Uterus (tissue), 3 donors: ENCODE measurements at regions not wholly inside any gene's neighbourhood (a gene's known extent, or its start where the extent isn't known, plus 50 kb on each side); places are given as distances from the start of the nearest gene placed in this dataset.

Experiments used
- DNase-seq, 2 donors: peaks; one replicate each; pipeline ENCODE4 v3.0.0-alpha.2; 2019 to 2020
- H3K27ac ChIP-seq, 2 donors: fragments of 200-600 bp; sonication (generic); 1 replicate in 1 of 2; 2 replicates in 1 of 2; pipeline ENCODE4 v1.5.1; 2016 to 2018
- H3K27me3 ChIP-seq, 2 donors: fragments of 200-600 bp; sonication (generic); one replicate each; pipeline ENCODE4 v1.5.1; 2018 to 2019; ENCODE audit warnings: control low read depth in 1 of 2
- H3K36me3 ChIP-seq, 2 donors: fragments of 200-600 bp; sonication (generic); one replicate each; pipeline ENCODE4 v1.5.1; 2019; ENCODE audit warnings: control low read depth in 1 of 2
- H3K4me1 ChIP-seq, 2 donors: fragments of 200-600 bp; sonication (generic); one replicate each; pipeline ENCODE4 v1.5.1; 2018 to 2019; ENCODE audit warnings: control low read depth in 1 of 2
- H3K4me3 ChIP-seq, 2 donors: fragments of 200-600 bp; sonication (generic); 1 replicate in 1 of 2; 2 replicates in 1 of 2; pipeline ENCODE4 v1.5.1; 2018 to 2019; ENCODE audit warnings: mild to moderate bottlenecking in 1 of 2
- H3K9me3 ChIP-seq, 2 donors: fragments of 200-600 bp; sonication (generic); one replicate each; pipeline ENCODE4 v1.5.1; 2019; ENCODE audit warnings: control low read depth in 1 of 2
- CTCF ChIP-seq, 4 experiments: fragments of 200-600 bp in 2 of 4; fragments of 450-650 bp in 2 of 4; sonication (generic) in 2 of 4; IDR thresholded peaks; one replicate each; pipeline ENCODE4 v1.5.1; 2016 to 2019; ENCODE audit warnings: antibody characterized with exemption in 4 of 4, mild to moderate bottlenecking in 2 of 4, moderate library complexity in 1 of 4
- POLR2A ChIP-seq, 2 donors: fragments of 450-650 bp; IDR thresholded peaks; one replicate each; pipeline ENCODE4 v1.6.1; 2016; ENCODE audit warnings: antibody characterized with exemption in 2 of 2, mild to moderate bottlenecking in 1 of 2, moderate library complexity in 1 of 2
- intact Hi-C: fragments of 100-400 bp; cut with DNase I; formaldehyde crosslinking; loops from one replicate; pipeline ENCODE4 v1.15.1; 2023; ENCODE audit warnings: low total_unique reads
- donor health status: DM: yes; HTN: yes; CAD: no.

GRCh38 chr14:27715561-27715960, 1051.0 kb upstream of the FOXG1 start:
- Histone ChIP-seq H3K9me3 (no peaks in the 10 kb centered on the region), H3K36me3 (no peaks in the 10 kb centered on the region), H3K27ac (no peak overlapping the region), H3K27me3 (no peaks in the 10 kb centered on the region), H3K4me3 (no peak overlapping the region), H3K4me1 (no peaks in the 10 kb centered on the region)
- TF ChIP-seq CTCF (IDR thresholded peaks at IDR 0.05) (no peak), POLR2A (IDR thresholded peaks at IDR 0.05) (no peak)
- no peak for DNase-seq
- intact Hi-C loops, result no loop called here

- Histone ChIP-seq H3K27me3 (no peaks in the 10 kb centered on the region), H3K9me3 (no peaks in the 10 kb centered on the region), H3K36me3 (no peaks in the 10 kb centered on the region), H3K4me1 (no peaks in the 10 kb centered on the region), H3K4me3 (no peak overlapping the region), H3K27ac (no peak overlapping the region)
- TF ChIP-seq CTCF (IDR thresholded peaks at IDR 0.05) (no peak), POLR2A (IDR thresholded peaks at IDR 0.05) (no peak)
- intact Hi-C loops, result no loop called here
- no peak for DNase-seq
These were observed 1044.8 kb upstream of the FOXG1 start for GRCh38 chr14:27721760-27722159.

- no peaks in the 10 kb centered on the region for H3K4me1 ChIP-seq
- no peak overlapping the region for H3K27ac ChIP-seq
- no peaks in the 10 kb centered on the region for H3K9me3 ChIP-seq
- H3K27me3 ChIP-seq, result no peaks in the 10 kb centered on the region
- H3K36me3 ChIP-seq, result no peaks in the 10 kb centered on the region
- no peak for DNase-seq
- H3K4me3 ChIP-seq, result no peak overlapping the region
- intact Hi-C loops, result no loop called here
- TF ChIP-seq CTCF (IDR thresholded peaks at IDR 0.05) (no peak), POLR2A (IDR thresholded peaks at IDR 0.05) (no peak)
These were observed 1041.1 kb upstream of the FOXG1 start for GRCh38 chr14:27725482-27725881.

GRCh38 chr14:27727251-27727770, 1039.3 kb upstream of the FOXG1 start:
- Histone ChIP-seq H3K27ac (no peak overlapping the region), H3K4me3 (no peak overlapping the region), H3K9me3 (no peaks in the 10 kb centered on the region), H3K4me1 (no peaks in the 10 kb centered on the region), H3K27me3 (no peaks in the 10 kb centered on the region), H3K36me3 (no peaks in the 10 kb centered on the region)
- TF ChIP-seq POLR2A (IDR thresholded peaks at IDR 0.05), result no peak
- no peak for TF ChIP-seq CTCF (IDR thresholded peaks at IDR 0.05)
- intact Hi-C loops, result no loop called here
- no peak for DNase-seq

DNA sequence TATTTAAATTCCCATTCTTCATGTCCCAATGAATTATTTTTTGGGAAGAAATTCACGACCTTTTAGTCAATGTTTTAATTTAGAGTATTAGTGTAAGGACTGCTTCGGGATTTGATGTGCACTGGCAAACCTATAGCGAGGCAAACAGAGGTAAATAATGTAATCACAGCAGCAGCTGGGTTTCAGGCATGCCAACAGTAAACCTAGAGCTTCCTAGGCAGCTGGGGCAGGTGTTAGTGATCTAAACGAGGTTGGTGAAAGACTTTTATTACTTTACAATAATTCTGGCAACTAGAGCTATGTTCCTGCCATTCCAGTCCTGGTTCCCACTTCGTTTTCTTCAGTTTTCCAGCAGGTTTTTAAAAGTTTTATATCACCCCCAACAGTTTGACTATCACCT, 1036.4 kb upstream of the FOXG1 start:
- no peaks in the 10 kb centered on the region for H3K36me3 ChIP-seq
- no peak for DNase-seq
- H3K9me3 ChIP-seq, result no peaks in the 10 kb centered on the region
- H3K27ac ChIP-seq, result no peak overlapping the region
- intact Hi-C loops, result no loop called here
- TF ChIP-seq CTCF (IDR thresholded peaks at IDR 0.05) (no peak), POLR2A (IDR thresholded peaks at IDR 0.05) (no peak)
- H3K4me3 ChIP-seq, result no peak overlapping the region
- H3K4me1 ChIP-seq, result no peaks in the 10 kb centered on the region
- H3K27me3 ChIP-seq, result no peaks in the 10 kb centered on the region
